ENCODE measurements at regions not wholly inside any gene's neighbourhood (a gene's known extent, or its start where the extent isn't known, plus 50 kb on each side); places are given as distances from the start of the nearest gene placed in this dataset.

GRCh38 chr6:7468382-7469081 lies 72.9 kb upstream of the DSP start:
- Histone ChIP-seq H3K27ac (ENCODE audit: low read depth, low read length) (no peak overlapping the region), H3K9ac (ENCODE audit: low read length) (no peak overlapping the region)

GRCh38 chr6:7469696-7470095 lies 71.8 kb upstream of the DSP start:
- Histone ChIP-seq H3K27ac (ENCODE audit: low read depth, low read length) (no peak overlapping the region), H3K27me3 (ENCODE audit: control insufficient read depth in 1 of 2, insufficient read depth in 2 of 2, low read length in 2 of 2) (no peaks in the 10 kb centered on the region), H3K4me3 (ENCODE audit: low read depth in 1 of 2, low read length in 2 of 2) (no peak overlapping the region), H3K9me3 (ENCODE audit: low read length) (no peaks in the 10 kb centered on the region), H3K4me1 (ENCODE audit: insufficient read depth, low read length) (no peaks in the 10 kb centered on the region), H3K9ac (ENCODE audit: low read length) (no peak overlapping the region), H3K36me3 (ENCODE audit: insufficient read depth, low read length) (no peaks in the 10 kb centered on the region)

More at GRCh38 chr6:7468382-7469081, 72.9 kb upstream of the DSP start:
- Histone ChIP-seq H3K4me3 (ENCODE audit: low read depth in 1 of 2, low read length in 2 of 2) (peak overlapping the region in 1 of 2 donors; percentile 38), H3K9me3 (ENCODE audit: low read length) (no peaks in the 10 kb centered on the region), H3K4me1 (ENCODE audit: insufficient read depth, low read length) (no peaks in the 10 kb centered on the region), H3K27me3 (ENCODE audit: control insufficient read depth in 1 of 2, insufficient read depth in 2 of 2, low read length in 2 of 2) (no peaks in the 10 kb centered on the region), H3K36me3 (ENCODE audit: insufficient read depth, low read length) (no peaks in the 10 kb centered on the region)

- Histone ChIP-seq H3K27ac (ENCODE audit: low read depth, low read length) (no peak overlapping the region), H3K27me3 (ENCODE audit: control insufficient read depth in 1 of 2, insufficient read depth in 2 of 2, low read length in 2 of 2) (no peaks in the 10 kb centered on the region), H3K4me3 (ENCODE audit: low read depth in 1 of 2, low read length in 2 of 2) (no peak overlapping the region), H3K4me1 (ENCODE audit: insufficient read depth, low read length) (no peaks in the 10 kb centered on the region), H3K9me3 (ENCODE audit: low read length) (no peaks in the 10 kb centered on the region), H3K9ac (ENCODE audit: low read length) (no peak overlapping the region), H3K36me3 (ENCODE audit: insufficient read depth, low read length) (no peaks in the 10 kb centered on the region)
Observed at GRCh38 chr6:7471171-7471570, 70.3 kb upstream of the DSP start.

GRCh38 chr6:7473805-7474719 lies 67.4 kb upstream of the DSP start:
- no peak overlapping the region for H3K27ac ChIP-seq (ENCODE audit: low read depth, low read length)
- H3K4me1 ChIP-seq (ENCODE audit: insufficient read depth, low read length): no peaks in the 10 kb centered on the region
- no peaks in the 10 kb centered on the region for H3K9me3 ChIP-seq (ENCODE audit: low read length)
- H3K4me3 ChIP-seq (ENCODE audit: low read depth in 1 of 2, low read length in 2 of 2): no peak overlapping the region
- H3K9ac ChIP-seq (ENCODE audit: low read length): no peak overlapping the region
- H3K27me3 ChIP-seq (ENCODE audit: control insufficient read depth in 1 of 2, insufficient read depth in 2 of 2, low read length in 2 of 2): no peaks in the 10 kb centered on the region
- H3K36me3 ChIP-seq (ENCODE audit: insufficient read depth, low read length): no peaks in the 10 kb centered on the region

- H3K9me3 ChIP-seq (ENCODE audit: low read length): no peaks in the 10 kb centered on the region
- no peak overlapping the region for H3K4me3 ChIP-seq (ENCODE audit: low read depth in 1 of 2, low read length in 2 of 2)
- H3K4me1 ChIP-seq (ENCODE audit: insufficient read depth, low read length): no peaks in the 10 kb centered on the region
- no peak overlapping the region for H3K27ac ChIP-seq (ENCODE audit: low read depth, low read length)
- H3K9ac ChIP-seq (ENCODE audit: low read length): no peak overlapping the region
- H3K36me3 ChIP-seq (ENCODE audit: insufficient read depth, low read length): no peaks in the 10 kb centered on the region
- H3K27me3 ChIP-seq (ENCODE audit: control insufficient read depth in 1 of 2, insufficient read depth in 2 of 2, low read length in 2 of 2): no peaks in the 10 kb centered on the region
Observed at GRCh38 chr6:7475081-7475480, 66.4 kb upstream of the DSP start.

- H3K9ac ChIP-seq (ENCODE audit: low read length): no peak overlapping the region
- H3K9me3 ChIP-seq (ENCODE audit: low read length): no peaks in the 10 kb centered on the region
- no peaks in the 10 kb centered on the region for H3K4me1 ChIP-seq (ENCODE audit: insufficient read depth, low read length)
- no peaks in the 10 kb centered on the region for H3K36me3 ChIP-seq (ENCODE audit: insufficient read depth, low read length)
- H3K27ac ChIP-seq (ENCODE audit: low read depth, low read length): no peak overlapping the region
- H3K27me3 ChIP-seq (ENCODE audit: control insufficient read depth in 1 of 2, insufficient read depth in 2 of 2, low read length in 2 of 2): no peaks in the 10 kb centered on the region
- H3K4me3 ChIP-seq (ENCODE audit: low read depth in 1 of 2, low read length in 2 of 2): no peak overlapping the region
Observed at GRCh38 chr6:7479801-7480266, 61.6 kb upstream of the DSP start.

GRCh38 chr6:7484666-7485065 lies 56.8 kb upstream of the DSP start:
- no peak overlapping the region for H3K9ac ChIP-seq (ENCODE audit: low read length)
- no peaks in the 10 kb centered on the region for H3K9me3 ChIP-seq (ENCODE audit: low read length)
- no peaks in the 10 kb centered on the region for H3K27me3 ChIP-seq (ENCODE audit: control insufficient read depth in 1 of 2, insufficient read depth in 2 of 2, low read length in 2 of 2)
- H3K36me3 ChIP-seq (ENCODE audit: insufficient read depth, low read length): no peaks in the 10 kb centered on the region
- no peaks in the 10 kb centered on the region for H3K4me1 ChIP-seq (ENCODE audit: insufficient read depth, low read length)
- no peak overlapping the region for H3K4me3 ChIP-seq (ENCODE audit: low read depth in 1 of 2, low read length in 2 of 2)
- H3K27ac ChIP-seq (ENCODE audit: low read depth, low read length): no peak overlapping the region

- Histone ChIP-seq H3K9ac (ENCODE audit: low read length) (no peak overlapping the region), H3K36me3 (ENCODE audit: insufficient read depth, low read length) (no peaks in the 10 kb centered on the region), H3K27ac (ENCODE audit: low read depth, low read length) (no peak overlapping the region), H3K27me3 (ENCODE audit: control insufficient read depth in 1 of 2, insufficient read depth in 2 of 2, low read length in 2 of 2) (no peaks in the 10 kb centered on the region), H3K4me1 (ENCODE audit: insufficient read depth, low read length) (no peaks in the 10 kb centered on the region), H3K4me3 (ENCODE audit: low read depth in 1 of 2, low read length in 2 of 2) (no peak overlapping the region), H3K9me3 (ENCODE audit: low read length) (no peaks in the 10 kb centered on the region)
Observed at GRCh38 chr6:7486951-7487350, 54.5 kb upstream of the DSP start.

GRCh38 chr6:7488494-7488893 lies 53.0 kb upstream of the DSP start:
- Histone ChIP-seq H3K27me3 (ENCODE audit: control insufficient read depth in 1 of 2, insufficient read depth in 2 of 2, low read length in 2 of 2) (no peaks in the 10 kb centered on the region), H3K4me1 (ENCODE audit: insufficient read depth, low read length) (no peaks in the 10 kb centered on the region), H3K9ac (ENCODE audit: low read length) (no peak overlapping the region), H3K27ac (ENCODE audit: low read depth, low read length) (no peak overlapping the region), H3K9me3 (ENCODE audit: low read length) (no peaks in the 10 kb centered on the region), H3K36me3 (ENCODE audit: insufficient read depth, low read length) (no peaks in the 10 kb centered on the region), H3K4me3 (ENCODE audit: low read depth in 1 of 2, low read length in 2 of 2) (no peak overlapping the region)

GRCh38 chr6:7489376-7489775 lies 52.1 kb upstream of the DSP start:
- no peaks in the 10 kb centered on the region for H3K9me3 ChIP-seq (ENCODE audit: low read length)

More at GRCh38 chr6:7489376-7489775, 52.1 kb upstream of the DSP start:
- H3K27me3 ChIP-seq (ENCODE audit: control insufficient read depth in 1 of 2, insufficient read depth in 2 of 2, low read length in 2 of 2): no peaks in the 10 kb centered on the region
- no peak overlapping the region for H3K9ac ChIP-seq (ENCODE audit: low read length)
- H3K36me3 ChIP-seq (ENCODE audit: insufficient read depth, low read length): no peaks in the 10 kb centered on the region
- H3K4me1 ChIP-seq (ENCODE audit: insufficient read depth, low read length): no peaks in the 10 kb centered on the region
- no peak overlapping the region for H3K4me3 ChIP-seq (ENCODE audit: low read depth in 1 of 2, low read length in 2 of 2)
- no peak overlapping the region for H3K27ac ChIP-seq (ENCODE audit: low read depth, low read length)

All from muscle layer of colon (tissue), 2 donors.